WTC11 (cell line): ENCODE measurements at regions not wholly inside any gene's neighbourhood (a gene's known extent, or its start where the extent isn't known, plus 50 kb on each side); places are given as distances from the start of the nearest gene placed in this dataset.
"Not testable (repeated sequence)": the region's sequence is repeated elsewhere in the genome, so short reads cannot be mapped to it uniquely, and the experiment has no call there.

Experiments
- ATAC-seq: fragments of 200-7000 bp; cut with Tn5 transposase; 2 replicates; pipeline ENCODE4 v1.10.0; 2021; ENCODE audit warnings: mild to moderate bottlenecking, moderate library complexity
- CTCF ChIA-PET: fragments of 300-600 bp; sonication (Branson Sonifier 250); formaldehyde crosslinking; loops from one replicate; lab custom pipeline; 2021; ENCODE audit warnings: antibody characterized with exemption; lab: Charles Lee
- POLR2A ChIA-PET: fragments of 350-600 bp; sonication (Branson Sonifier 250); formaldehyde crosslinking; loops from one replicate; lab custom pipeline; 2021; ENCODE audit warnings: antibody characterized with exemption; lab: Charles Lee
- DNase-seq: peaks from one replicate; pipeline ENCODE4 v3.0.0; 2021; ENCODE audit warnings: low spot score
- H3K27ac Mint-ChIP-seq: 2 replicates; pipeline ENCODE4 v1.8.0; 2021; ENCODE audit warnings: mixed read lengths
- H3K27me3 Mint-ChIP-seq: 2 replicates; pipeline ENCODE4 v1.8.0; 2021; ENCODE audit warnings: low read depth, mild to moderate bottlenecking, moderate library complexity, mixed read lengths
- H3K36me3 Mint-ChIP-seq: 2 replicates; pipeline ENCODE4 v1.8.0; 2021; ENCODE audit warnings: mixed read lengths
- H3K4me1 Mint-ChIP-seq: 2 replicates; pipeline ENCODE4 v1.8.0; 2022; ENCODE audit warnings: mixed read lengths
- H3K4me3 Mint-ChIP-seq: 2 replicates; pipeline ENCODE4 v1.8.0; 2021; ENCODE audit warnings: mild to moderate bottlenecking, moderate library complexity, mixed read lengths
- H3K9me3 Mint-ChIP-seq: 2 replicates; pipeline ENCODE4 v1.8.0; 2021; ENCODE audit warnings: mixed read lengths
- AR ChIP-seq: fragments of 250-450 bp; sonication (Bioruptor Pico); IDR thresholded peaks from 2 replicates; pipeline ENCODE4 v1.9.0; 2021; ENCODE audit warnings: mild to moderate bottlenecking
- CBFB ChIP-seq: sonication (generic); formaldehyde crosslinking; IDR thresholded peaks from 2 replicates; pipeline ENCODE4 v1.8.1; 2022; ENCODE audit warnings: mild to moderate bottlenecking, low read depth, missing genetic modification reagents
- E2F5 ChIP-seq: sonication (generic); formaldehyde crosslinking; IDR thresholded peaks from 2 replicates; pipeline ENCODE4 v1.8.1; 2022; ENCODE audit warnings: mild to moderate bottlenecking, moderate library complexity, missing genetic modification reagents
- FOXJ3 ChIP-seq: sonication (generic); formaldehyde crosslinking; IDR thresholded peaks from 2 replicates; pipeline ENCODE4 v1.9.0; 2021; ENCODE audit warnings: missing genetic modification reagents, mild to moderate bottlenecking, borderline replicate concordance
- GRHL2 ChIP-seq: fragments of 250-450 bp; sonication (Bioruptor Pico); IDR thresholded peaks from 2 replicates; pipeline ENCODE4 v1.8.0; 2022; ENCODE audit warnings: mild to moderate bottlenecking, moderate library complexity; ENCODE audit not compliant: insufficient replicate concordance, severe bottlenecking
- KAT7 ChIP-seq: sonication (generic); formaldehyde crosslinking; IDR thresholded peaks from 2 replicates; pipeline ENCODE4 v1.8.1; 2023; ENCODE audit warnings: missing genetic modification reagents, mild to moderate bottlenecking, borderline replicate concordance
- ZNF121 ChIP-seq: sonication (generic); formaldehyde crosslinking; IDR thresholded peaks from 2 replicates; pipeline ENCODE4 v1.8.0; 2023; ENCODE audit warnings: missing genetic modification reagents
- ZNF138 ChIP-seq: sonication (generic); formaldehyde crosslinking; conservative IDR thresholded peaks from 2 replicates; pipeline ENCODE4 v1.8.1; 2022; ENCODE audit warnings: mild to moderate bottlenecking, moderate library complexity, missing genetic modification reagents
- ZNF281 ChIP-seq: sonication (generic); formaldehyde crosslinking; IDR thresholded peaks from 2 replicates; pipeline ENCODE4 v1.8.0; 2023; ENCODE audit warnings: mild to moderate bottlenecking, missing genetic modification reagents
- ZNF416 ChIP-seq: fragments of 250-450 bp; sonication (Bioruptor Pico); IDR thresholded peaks from 2 replicates; pipeline ENCODE4 v1.9.0; 2021; ENCODE audit warnings: mild to moderate bottlenecking, inconsistent platforms
- ZNF423 ChIP-seq: fragments of 250-450 bp; sonication (Bioruptor Pico); IDR thresholded peaks from 2 replicates; pipeline ENCODE4 v2.1.2; 2022; ENCODE audit warnings: mild to moderate bottlenecking, moderate library complexity
- TF ChIP-seq, protein P1 (sequence below): fragments of 250-450 bp; sonication (Bioruptor Pico); IDR thresholded peaks from 2 replicates; pipeline ENCODE4 v1.9.0; 2021; ENCODE audit warnings: mild to moderate bottlenecking, borderline replicate concordance

DNA sequence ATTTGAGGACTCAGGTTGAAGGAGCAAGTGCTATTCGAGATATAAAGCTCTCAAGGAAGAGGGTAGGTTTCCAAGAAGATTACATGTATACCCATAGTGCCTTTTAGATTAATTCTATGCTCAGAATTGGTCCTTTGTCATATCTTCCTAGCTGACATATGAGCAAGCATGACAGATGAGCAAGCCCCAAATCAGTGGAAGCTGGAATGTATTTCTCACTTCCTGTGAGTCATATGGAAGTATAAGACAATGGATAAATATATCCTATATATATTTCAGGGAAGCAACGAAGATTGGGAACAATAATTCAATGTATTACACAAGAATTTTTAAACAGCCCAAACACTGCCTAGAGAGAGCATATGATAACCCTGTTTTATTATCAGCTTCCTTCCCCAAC, 674.1 kb upstream of the ATXN7L3B start (continued):
- TF ChIP-seq, protein P1, sequence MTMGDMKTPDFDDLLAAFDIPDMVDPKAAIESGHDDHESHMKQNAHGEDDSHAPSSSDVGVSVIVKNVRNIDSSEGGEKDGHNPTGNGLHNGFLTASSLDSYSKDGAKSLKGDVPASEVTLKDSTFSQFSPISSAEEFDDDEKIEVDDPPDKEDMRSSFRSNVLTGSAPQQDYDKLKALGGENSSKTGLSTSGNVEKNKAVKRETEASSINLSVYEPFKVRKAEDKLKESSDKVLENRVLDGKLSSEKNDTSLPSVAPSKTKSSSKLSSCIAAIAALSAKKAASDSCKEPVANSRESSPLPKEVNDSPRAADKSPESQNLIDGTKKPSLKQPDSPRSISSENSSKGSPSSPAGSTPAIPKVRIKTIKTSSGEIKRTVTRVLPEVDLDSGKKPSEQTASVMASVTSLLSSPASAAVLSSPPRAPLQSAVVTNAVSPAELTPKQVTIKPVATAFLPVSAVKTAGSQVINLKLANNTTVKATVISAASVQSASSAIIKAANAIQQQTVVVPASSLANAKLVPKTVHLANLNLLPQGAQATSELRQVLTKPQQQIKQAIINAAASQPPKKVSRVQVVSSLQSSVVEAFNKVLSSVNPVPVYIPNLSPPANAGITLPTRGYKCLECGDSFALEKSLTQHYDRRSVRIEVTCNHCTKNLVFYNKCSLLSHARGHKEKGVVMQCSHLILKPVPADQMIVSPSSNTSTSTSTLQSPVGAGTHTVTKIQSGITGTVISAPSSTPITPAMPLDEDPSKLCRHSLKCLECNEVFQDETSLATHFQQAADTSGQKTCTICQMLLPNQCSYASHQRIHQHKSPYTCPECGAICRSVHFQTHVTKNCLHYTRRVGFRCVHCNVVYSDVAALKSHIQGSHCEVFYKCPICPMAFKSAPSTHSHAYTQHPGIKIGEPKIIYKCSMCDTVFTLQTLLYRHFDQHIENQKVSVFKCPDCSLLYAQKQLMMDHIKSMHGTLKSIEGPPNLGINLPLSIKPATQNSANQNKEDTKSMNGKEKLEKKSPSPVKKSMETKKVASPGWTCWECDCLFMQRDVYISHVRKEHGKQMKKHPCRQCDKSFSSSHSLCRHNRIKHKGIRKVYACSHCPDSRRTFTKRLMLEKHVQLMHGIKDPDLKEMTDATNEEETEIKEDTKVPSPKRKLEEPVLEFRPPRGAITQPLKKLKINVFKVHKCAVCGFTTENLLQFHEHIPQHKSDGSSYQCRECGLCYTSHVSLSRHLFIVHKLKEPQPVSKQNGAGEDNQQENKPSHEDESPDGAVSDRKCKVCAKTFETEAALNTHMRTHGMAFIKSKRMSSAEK = no peak
- TF ChIP-seq ZNF416 (CRISPR knock-in tag) = no peak

DNA sequence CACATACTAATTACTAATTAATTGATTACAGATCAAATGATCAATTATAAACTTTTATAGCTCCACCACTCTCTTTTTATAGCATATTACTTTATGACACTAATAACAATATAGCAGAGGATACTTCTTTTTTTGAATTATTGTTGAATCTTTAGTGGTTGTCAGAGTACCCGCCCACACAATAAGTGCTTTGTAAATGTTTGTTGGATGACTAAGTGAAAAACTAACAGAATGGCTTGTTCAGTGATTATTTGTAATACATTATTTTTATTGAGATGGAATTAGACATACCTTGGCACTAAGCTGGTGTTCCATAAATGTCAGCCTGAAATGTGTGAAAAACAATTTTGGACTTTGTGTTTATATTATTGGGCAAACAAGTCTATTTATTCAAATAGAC, 670.5 kb upstream of the ATXN7L3B start:
- Mint-ChIP-seq H3K36me3 (no peaks in the 10 kb centered on the region), H3K27ac (no peak overlapping the region), H3K27me3 (no peaks in the 10 kb centered on the region), H3K9me3 (no peaks in the 10 kb centered on the region), H3K4me3 (no peak overlapping the region), H3K4me1 (no peaks in the 10 kb centered on the region)
- ChIA-PET POLR2A (no interaction called here), CTCF (no interaction called here)
- no peak for DNase-seq
- ATAC-seq = no peak
- no peak for TF ChIP-seq ZNF121

GRCh38 chr12:73877291-73877690, 660.3 kb upstream of the ATXN7L3B start:
- POLR2A ChIA-PET, DNase-seq, H3K36me3 Mint-ChIP-seq, ATAC-seq, CTCF ChIA-PET, H3K4me1 Mint-ChIP-seq, H3K27ac Mint-ChIP-seq, H3K27me3 Mint-ChIP-seq, H3K9me3 Mint-ChIP-seq, H3K4me3 Mint-ChIP-seq: not testable (repeated sequence)

DNA sequence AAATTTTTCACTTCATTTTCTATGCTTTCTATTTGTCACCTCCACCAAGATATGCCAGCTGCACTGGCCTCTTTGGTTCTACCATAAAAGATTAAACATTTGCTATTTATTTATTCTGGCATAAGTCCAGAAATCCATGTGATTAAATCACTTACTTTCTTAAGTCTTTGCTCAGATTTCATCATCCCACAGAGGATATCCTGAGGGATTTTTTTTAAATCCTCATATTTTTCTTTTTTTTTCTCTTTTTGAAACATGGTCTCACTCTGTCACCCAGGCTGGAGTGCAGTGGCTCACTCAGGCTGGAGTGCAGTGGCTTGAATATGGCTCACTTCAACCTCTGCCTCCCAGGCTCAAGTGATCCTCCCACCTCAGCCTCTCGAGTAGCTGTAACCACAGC, 645.4 kb upstream of the ATXN7L3B start:
- Mint-ChIP-seq H3K4me3 (no peak overlapping the region), H3K9me3 (peaks cover 6% of the 10 kb centered on the region; the same call in 1 of the 2 replicates), H3K27me3 (no peaks in the 10 kb centered on the region), H3K36me3 (no peaks in the 10 kb centered on the region; the same call in 1 of the 2 replicates), H3K27ac (no peak overlapping the region), H3K4me1 (peaks cover 12% of the 10 kb centered on the region)
- TF ChIP-seq ZNF423 = no peak
- TF ChIP-seq AR (CRISPR knock-in tag) = no peak
- no peak for TF ChIP-seq CBFB
- TF ChIP-seq KAT7 (CRISPR knock-in tag) = no peak
- no peak for TF ChIP-seq E2F5
- no peak for TF ChIP-seq GRHL2 (CRISPR knock-in tag)
- no peak for TF ChIP-seq ZNF138 (CRISPR knock-in tag)
- TF ChIP-seq FOXJ3 (CRISPR knock-in tag) = no peak
- no peak for TF ChIP-seq ZNF281
- DNase-seq = no peak
- ATAC-seq = no peak
- ChIA-PET CTCF (no interaction called here), POLR2A (no interaction called here)
